ENCODE measurements at regions not wholly inside any gene's neighbourhood (a gene's known extent, or its start where the extent isn't known, plus 50 kb on each side); places are given as distances from the start of the nearest gene placed in this dataset.
"Not testable (repeated sequence)": the region's sequence is repeated elsewhere in the genome, so short reads cannot be mapped to it uniquely, and the experiment has no call there.

- DNase-seq (ENCODE audit: low read depth) = no peak
These were observed 1072.4 kb downstream of the TMTC2 start for GRCh38 chr12:83758888-83759631.

DNA sequence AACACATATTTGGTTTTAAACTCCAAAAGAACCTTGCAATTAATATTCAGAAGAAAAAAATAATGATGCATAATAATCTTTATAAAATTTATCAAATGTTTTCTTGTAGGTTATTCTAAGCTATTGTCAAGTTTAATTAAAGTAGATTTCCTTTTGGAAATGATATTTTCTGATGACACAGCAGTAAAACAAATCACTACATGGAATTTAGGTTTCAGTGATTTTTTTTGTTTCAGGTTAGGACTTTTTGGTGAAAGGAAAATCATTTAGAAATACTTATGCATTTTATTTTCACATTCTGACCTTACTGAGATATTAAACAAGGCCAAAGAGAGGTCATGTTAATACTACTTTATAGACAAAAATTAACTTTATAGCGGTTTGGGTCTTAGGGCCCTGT is 1067.2 kb downstream of the TMTC2 start:
- no peak for DNase-seq (ENCODE audit: low read depth)

DNA sequence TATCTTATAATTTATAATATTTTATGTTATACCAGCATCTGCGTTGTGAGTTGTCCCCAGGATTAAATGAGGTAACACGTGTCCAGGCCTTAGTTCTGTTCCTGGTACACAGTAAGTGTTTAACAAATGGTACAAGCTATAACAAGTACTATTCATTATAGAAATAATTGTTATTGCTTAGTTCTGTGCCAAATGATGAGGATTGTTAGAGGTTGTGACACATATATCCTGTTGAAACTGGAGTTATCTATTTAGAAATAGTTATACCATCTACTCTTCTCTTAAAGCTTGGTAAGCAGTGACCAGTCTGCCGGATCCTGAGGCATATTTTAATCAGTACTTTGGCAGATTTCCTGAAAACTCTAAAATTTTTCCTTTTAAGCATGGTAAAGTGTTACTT is 1066.5 kb downstream of the TMTC2 start:
- DNase-seq (ENCODE audit: low read depth) = no peak

DNA sequence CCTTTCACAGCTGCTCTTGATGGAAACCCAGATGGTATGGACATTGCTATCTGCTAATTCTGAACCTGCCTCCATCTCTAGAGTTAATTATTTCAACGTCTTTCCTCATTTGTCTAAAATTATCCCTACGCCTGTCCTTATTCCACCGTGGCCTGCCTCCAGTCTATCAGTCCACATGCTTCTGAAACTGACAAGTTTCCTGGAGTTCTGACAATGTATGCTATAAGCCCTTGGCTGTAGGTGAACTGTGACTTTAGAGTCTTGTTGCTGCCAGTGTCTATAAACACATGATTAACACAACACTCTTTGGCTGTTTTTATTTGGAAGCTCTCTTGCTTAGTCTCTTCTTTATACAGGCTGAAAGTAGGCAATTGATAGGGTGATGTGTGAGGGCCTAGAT is 1052.9 kb downstream of the TMTC2 start:
- DNase-seq (ENCODE audit: low read depth) = no peak

DNA sequence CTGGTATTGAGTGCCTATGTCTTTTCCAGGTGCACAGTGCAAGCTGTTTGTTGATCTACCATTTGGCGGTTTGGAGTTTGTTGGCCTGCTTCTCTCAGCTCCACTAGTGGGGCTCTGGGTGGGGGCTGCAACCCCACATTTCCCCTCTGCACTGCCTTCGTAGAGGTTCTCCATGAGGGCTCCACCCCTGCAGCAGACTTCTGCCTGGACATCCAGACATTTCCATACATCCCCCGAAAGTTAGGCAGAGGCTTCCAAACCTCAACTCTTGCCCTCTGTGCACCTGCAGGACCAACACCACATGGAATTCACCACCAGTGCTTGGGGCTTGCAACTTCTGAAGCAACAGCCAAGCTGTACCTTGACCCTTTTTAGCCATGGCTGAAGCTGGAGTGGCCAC is 1024.1 kb downstream of the TMTC2 start:
- no peak for DNase-seq (ENCODE audit: low read depth)

DNA sequence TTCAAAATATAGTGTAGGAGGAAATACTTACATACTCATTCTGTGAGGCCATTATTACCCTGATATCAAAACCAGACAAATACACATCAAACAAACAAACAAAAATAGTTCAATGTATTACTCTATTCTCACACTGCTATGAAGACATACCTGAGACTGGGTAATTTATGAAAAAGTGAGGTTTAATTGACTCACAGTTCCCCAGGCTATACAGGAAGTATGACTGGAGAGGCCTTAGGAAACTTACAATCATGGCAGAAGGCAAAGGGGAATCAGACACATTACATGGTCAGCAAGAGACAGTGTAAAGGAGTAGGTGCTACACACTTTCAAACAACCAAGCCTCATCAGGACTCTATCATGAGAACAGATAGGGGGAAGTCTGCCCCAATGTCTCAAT is 1023.2 kb downstream of the TMTC2 start:
- DNase-seq (ENCODE audit: low read depth) = no peak

DNA sequence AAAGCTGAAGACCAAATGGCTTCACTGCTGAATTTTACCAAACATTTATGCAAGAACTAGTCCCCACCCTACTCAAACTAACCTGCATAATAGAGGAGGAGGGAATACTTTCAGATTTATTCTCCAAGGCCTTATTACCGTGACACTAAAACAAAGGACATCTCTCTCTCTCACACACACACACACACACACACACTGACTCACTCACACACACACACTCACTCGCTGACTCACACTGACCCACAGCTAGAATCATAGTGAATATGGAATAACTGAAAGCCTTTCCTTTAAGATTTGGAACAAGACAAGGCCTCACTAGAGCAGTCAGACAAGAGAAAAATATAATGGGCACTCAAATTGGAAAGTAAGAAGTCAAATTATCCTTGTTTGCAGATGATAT is 1014.1 kb downstream of the TMTC2 start:
- no peak for DNase-seq (ENCODE audit: low read depth)

- not testable (repeated sequence) for DNase-seq (ENCODE audit: low read depth)
These were observed 1009.6 kb downstream of the TMTC2 start for GRCh38 chr12:83696311-83696710.

DNA sequence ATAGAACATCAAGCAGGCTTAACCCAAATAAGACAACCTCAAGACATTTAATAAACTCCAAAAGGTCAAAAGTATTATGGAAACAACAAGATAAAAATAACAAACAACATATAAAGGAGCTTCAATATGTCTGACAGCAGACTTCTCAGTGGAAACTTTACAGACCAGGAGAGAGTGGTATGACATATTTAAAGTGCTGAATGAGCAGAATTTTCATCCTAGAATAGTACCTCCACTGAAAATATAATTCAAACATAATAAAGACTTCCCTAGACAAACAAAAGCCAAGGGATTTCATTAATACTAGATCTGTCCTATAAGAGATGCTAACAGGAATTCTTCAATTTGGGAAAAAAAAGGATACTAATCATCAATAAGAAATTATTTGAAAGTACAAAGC is 1005.0 kb downstream of the TMTC2 start:
- no peak for DNase-seq (ENCODE audit: low read depth)

DNA sequence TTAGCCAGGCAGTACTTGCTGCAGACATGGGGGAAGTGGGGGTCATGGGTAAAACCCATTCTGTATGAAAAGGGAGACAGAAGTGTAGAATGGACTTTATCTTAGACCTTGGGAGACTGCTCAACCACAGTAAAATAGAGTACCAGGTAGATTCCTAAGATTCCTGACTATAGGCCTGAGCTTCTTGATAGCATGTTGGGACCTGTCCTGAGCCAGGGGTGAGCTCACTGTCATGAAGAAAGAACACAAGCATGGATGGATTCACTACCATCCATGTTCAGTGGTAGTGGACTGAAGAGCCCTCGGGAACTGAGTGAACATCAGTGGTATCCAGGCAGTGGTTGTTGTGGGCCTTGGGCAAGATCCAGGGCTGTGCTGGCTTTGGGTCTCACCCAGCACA is 1003.8 kb downstream of the TMTC2 start:
- DNase-seq (ENCODE audit: low read depth) = no peak

DNA sequence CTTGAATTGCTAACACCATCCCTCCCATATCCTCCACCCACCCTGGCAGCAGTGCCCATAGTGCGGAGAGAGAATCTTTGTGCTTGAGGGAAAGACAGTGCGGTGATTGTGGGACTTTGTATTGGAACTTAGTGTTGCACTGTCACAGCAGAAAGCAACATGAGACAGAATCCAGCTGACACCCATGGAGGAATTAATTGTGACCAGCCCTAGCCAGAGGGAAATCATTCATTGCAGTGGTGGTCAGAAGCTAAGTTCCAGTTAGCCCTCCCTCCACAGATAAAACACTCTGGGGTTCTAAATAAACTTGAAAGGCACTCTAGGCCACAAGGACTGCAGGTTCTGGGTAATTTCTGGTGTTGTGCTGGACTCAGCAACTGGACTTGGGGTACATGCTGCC is 1002.6 kb downstream of the TMTC2 start:
- DNase-seq (ENCODE audit: low read depth) = no peak

GRCh38 chr12:83676781-83677295 is 990.1 kb downstream of the TMTC2 start:
- no peak for DNase-seq (ENCODE audit: low read depth)

DNA sequence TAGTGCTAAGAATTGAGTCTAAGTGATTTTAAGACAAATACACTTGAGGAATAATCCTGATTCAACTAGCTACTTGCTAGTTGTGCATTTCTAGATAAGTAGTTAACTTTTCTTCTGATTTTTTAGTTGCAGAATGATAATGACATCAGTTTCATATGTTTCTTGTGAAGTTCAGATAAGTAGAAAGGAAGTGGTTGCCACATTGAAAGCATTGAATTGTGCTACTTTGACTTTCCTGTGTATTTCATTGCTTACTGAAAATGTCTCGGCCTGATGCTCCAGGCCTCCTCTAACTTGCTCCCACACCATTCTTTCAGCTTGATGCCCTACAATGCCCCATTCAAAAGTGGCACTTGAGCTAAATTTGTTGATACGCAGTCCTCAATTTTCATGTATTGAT is 980.0 kb downstream of the TMTC2 start:
- DNase-seq (ENCODE audit: low read depth) = no peak

DNA sequence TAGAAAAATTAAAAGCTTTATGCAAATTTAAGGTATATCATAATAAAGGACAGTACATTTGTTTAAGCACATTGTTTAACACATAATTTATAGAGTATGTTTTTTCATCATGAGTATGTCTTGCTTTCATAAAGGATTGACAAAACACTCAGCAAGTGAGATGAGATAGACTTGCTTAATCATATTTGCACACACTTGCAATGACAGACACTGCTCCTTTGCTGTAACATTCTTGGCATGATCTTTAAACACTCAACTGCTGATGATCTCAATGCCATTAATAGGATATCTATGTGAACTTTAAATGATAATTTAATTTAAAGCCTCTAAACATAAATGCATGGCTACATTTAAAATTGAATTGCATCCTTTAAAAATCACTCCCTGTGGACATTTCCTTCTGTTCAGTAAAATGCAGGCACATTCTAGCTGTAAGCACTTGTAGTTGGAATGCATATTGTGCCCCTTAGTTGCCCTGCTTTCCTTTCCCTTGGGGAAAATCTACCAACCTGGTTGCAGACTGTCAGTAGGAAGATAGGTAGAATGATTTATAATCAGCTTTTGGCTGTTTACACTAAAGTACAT is 979.0 kb downstream of the TMTC2 start:
- no peak for DNase-seq (ENCODE audit: low read depth)

GRCh38 chr12:83664650-83665049 is 977.9 kb downstream of the TMTC2 start:
- DNase-seq (ENCODE audit: low read depth) = no peak

DNA sequence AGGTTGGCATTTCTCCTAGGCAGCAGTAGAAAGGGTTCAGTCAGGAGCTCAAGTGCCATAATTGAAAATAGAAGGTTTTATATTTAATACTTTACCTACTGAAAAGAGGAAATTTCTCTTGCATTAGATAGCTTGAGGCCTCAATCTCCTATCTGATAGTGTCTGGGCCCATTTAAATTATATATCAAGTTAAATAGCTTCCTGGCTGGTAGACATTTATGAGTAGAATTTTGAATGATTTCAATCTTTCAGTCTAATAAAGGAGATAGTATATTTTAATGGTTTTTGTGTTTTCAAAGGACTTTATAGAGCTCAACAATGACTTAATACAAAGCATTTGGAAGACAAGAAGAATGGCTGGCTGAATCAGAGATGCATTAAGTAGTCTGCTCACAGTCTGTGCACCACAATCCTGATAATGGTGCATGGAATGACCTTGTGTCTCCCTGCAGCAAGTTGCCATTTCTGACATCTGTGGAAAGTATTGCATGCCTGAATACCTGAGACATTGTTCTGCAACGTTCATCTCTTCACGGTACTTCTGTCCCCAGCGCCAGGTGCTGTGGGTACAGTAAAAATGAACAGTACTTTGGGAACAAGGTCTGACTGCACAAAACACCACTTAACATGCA is 974.1 kb downstream of the TMTC2 start:
- DNase-seq (ENCODE audit: low read depth) = no peak

- no peak for DNase-seq (ENCODE audit: low read depth)
These were observed 972.6 kb downstream of the TMTC2 start for GRCh38 chr12:83659321-83659720.

DNA sequence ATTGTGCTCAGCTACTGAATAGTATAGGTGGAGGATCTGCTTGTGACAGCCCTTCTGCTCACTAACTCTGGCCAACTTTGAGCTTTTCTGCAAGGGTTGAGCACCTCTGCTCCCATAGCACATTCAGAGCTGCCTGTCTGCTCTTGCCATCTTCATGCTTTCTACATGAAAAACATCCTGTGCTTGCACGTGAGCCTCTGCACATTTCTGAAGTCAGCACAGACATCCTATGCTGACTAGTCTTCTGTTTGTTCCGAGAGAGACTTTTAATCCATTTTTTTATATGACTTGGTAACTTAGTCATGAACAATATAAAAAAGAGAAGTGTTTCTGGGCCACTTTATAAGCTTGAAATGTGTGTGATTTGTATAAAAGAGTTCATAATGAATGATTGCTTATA is 969.3 kb downstream of the TMTC2 start:
- no peak for DNase-seq (ENCODE audit: low read depth)

- no peak for DNase-seq (ENCODE audit: low read depth)
These were observed 955.5 kb downstream of the TMTC2 start for GRCh38 chr12:83642205-83642604.

GRCh38 chr12:83641789-83642188 is 955.1 kb downstream of the TMTC2 start:
- DNase-seq (ENCODE audit: low read depth) = no peak

GRCh38 chr12:83634726-83635267 is 948.1 kb downstream of the TMTC2 start:
- DNase-seq (ENCODE audit: low read depth) = no peak

DNA sequence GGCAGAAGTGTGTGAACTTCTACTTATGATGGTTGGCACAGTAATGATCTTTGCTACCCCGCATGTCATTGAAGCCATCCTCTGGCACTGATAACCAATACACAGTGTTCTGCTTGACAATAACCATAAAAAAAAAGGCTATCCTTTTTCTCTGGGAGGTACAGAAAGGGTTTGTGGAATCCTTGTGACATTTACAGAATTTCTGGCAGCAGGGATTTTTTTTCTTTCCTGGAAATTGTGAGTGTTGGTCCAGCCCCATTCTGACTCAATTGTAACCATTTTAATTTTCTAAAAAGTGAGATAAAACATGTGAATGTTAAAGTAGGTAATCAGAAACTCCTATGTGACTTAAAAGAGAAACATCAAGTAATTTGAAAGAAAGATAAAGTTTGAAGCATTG is 943.8 kb downstream of the TMTC2 start:
- DNase-seq (ENCODE audit: low read depth) = no peak

All from myocyte (in vitro differentiated cells).